ENCODE measurements at regions not wholly inside any gene's neighbourhood (a gene's known extent, or its start where the extent isn't known, plus 50 kb on each side); places are given as distances from the start of the nearest gene placed in this dataset.

- TF ChIP-seq CTCF (conservative IDR thresholded peaks at IDR 0.05; ENCODE audit: low read depth in 2 of 2) (no peak), POLR2AphosphoS5 (IDR thresholded peaks at IDR 0.05; ENCODE audit: low read depth) (no peak), EZH2 (IDR thresholded peaks at IDR 0.05; ENCODE audit: low read depth, unreplicated experiment) (no peak), JUNB (IDR thresholded peaks at IDR 0.05; ENCODE audit: unreplicated experiment) (no peak), NANOG (IDR thresholded peaks at IDR 0.05; ENCODE audit: borderline replicate concordance) (no peak), ZNF114 (CRISPR knock-in tag; IDR thresholded peaks at IDR 0.05) (no peak), ZNF331 (CRISPR knock-in tag; IDR thresholded peaks at IDR 0.05; ENCODE audit: low read depth) (no peak), CREB1 (CRISPR knock-in tag; IDR thresholded peaks at IDR 0.05; ENCODE audit: low read depth) (no peak)
These were observed 133.4 kb upstream of the SPATS2L start (continued) for GRCh38 chr2:200172944-200173581.

- H2AFZ ChIP-seq = no peak overlapping the region
- H3K9me3 Mint-ChIP-seq = peaks cover 11% of the 10 kb centered on the region; the same call in 2 of the 3 replicates
- peaks cover 20% of the 10 kb centered on the region for H3K9me2 ChIP-seq (ENCODE audit: insufficient read depth)
- no peak overlapping the region for H3K27ac ChIP-seq (ENCODE audit: low read depth)
- ATAC-seq (no peak), DNase-seq (ENCODE audit: low spot score) (no peak)
- H3K36me3 Mint-ChIP-seq (ENCODE audit: low read depth) = peaks cover 17% of the 10 kb centered on the region
- no peak overlapping the region for H3K27ac Mint-ChIP-seq
- H4K20me1 ChIP-seq (replicated peaks; ENCODE audit: insufficient read depth) = no peaks in the 10 kb centered on the region
- peaks cover 13% of the 10 kb centered on the region for H3K4me1 ChIP-seq (ENCODE audit: insufficient read depth)
- no peak overlapping the region for H3K4me3 ChIP-seq
- H3K27me3 Mint-ChIP-seq (ENCODE audit: insufficient read depth, low read depth, poor library complexity) = no peaks in the 10 kb centered on the region
- no peaks in the 10 kb centered on the region for H3K79me2 ChIP-seq (replicated peaks; ENCODE audit: insufficient read depth)
- peaks cover 17% of the 10 kb centered on the region for H3K4me1 Mint-ChIP-seq
- no peak overlapping the region for H3K4me3 Mint-ChIP-seq
- no peak overlapping the region for H3K4me2 ChIP-seq
- H3F3A ChIP-seq (replicated peaks; ENCODE audit: low read depth) = no peaks in the 10 kb centered on the region
- no peaks in the 10 kb centered on the region for H3K36me3 ChIP-seq (ENCODE audit: insufficient read depth)
- H3K27me3 ChIP-seq (ENCODE audit: insufficient read depth) = no peaks in the 10 kb centered on the region
- TF ChIP-seq POLR2AphosphoS5 (IDR thresholded peaks at IDR 0.05; ENCODE audit: low read depth) (no peak), REST (IDR thresholded peaks at IDR 0.05; ENCODE audit: unreplicated experiment) (no peak), ZNF114 (CRISPR knock-in tag; IDR thresholded peaks at IDR 0.05) (no peak), STAT1 (IDR thresholded peaks at IDR 0.05; ENCODE audit: unreplicated experiment) (no peak), EZH2phosphoT487 (IDR thresholded peaks at IDR 0.05; ENCODE audit: unreplicated experiment) (no peak), CREB1 (CRISPR knock-in tag; IDR thresholded peaks at IDR 0.05; ENCODE audit: low read depth) (no peak), ETS1 (IDR thresholded peaks at IDR 0.05) (no peak), ZNF462 (CRISPR knock-in tag; IDR thresholded peaks at IDR 0.05) (no peak), ZNF331 (CRISPR knock-in tag; IDR thresholded peaks at IDR 0.05; ENCODE audit: low read depth) (no peak)
These were observed 132.8 kb upstream of the SPATS2L start for GRCh38 chr2:200173691-200174090.

Measured in GM23338 (cell line).